ENCODE measurements at regions not wholly inside any gene's neighbourhood (a gene's known extent, or its start where the extent isn't known, plus 50 kb on each side); places are given as distances from the start of the nearest gene placed in this dataset.

- no peak for TF ChIP-seq CTCF (IDR thresholded peaks at IDR 0.05)
- Mint-ChIP-seq H3K27me3 (no peaks in the 10 kb centered on the region), H3K36me3 (ENCODE audit: low read depth) (no peaks in the 10 kb centered on the region), H3K27ac (no peak overlapping the region), H3K9me3 (peaks cover 24% of the 10 kb centered on the region), H3K4me1 (ENCODE audit: low read depth) (no peaks in the 10 kb centered on the region), H3K4me3 (no peak overlapping the region)
- no peaks in the 10 kb centered on the region for H3K36me3 ChIP-seq (ENCODE audit: insufficient read depth, low read length)
- intact Hi-C loops (cut with DNase I, micrococcal nuclease) = no loop called here
- H3K9me3 ChIP-seq (ENCODE audit: control insufficient read depth in 1 of 2, insufficient read depth in 1 of 2, low read length in 2 of 2) = peaks cover 0 to 3% of the 10 kb centered on the region in 2 experiments
- no peaks in the 10 kb centered on the region for H3K4me1 ChIP-seq (ENCODE audit: insufficient read depth, low read length)
- DNase-seq (no peak), ATAC-seq (ENCODE audit: poor library complexity) (no peak)
- no peaks in the 10 kb centered on the region for H3K27me3 ChIP-seq (ENCODE audit: control insufficient read depth in 1 of 2, insufficient read depth in 2 of 2, low read length in 2 of 2)
- POLR2A ChIA-PET = no interaction called here
- no peak overlapping the region for H3K27ac ChIP-seq (ENCODE audit: low read depth in 1 of 2, low read length in 2 of 2)
- H3K4me3 ChIP-seq (ENCODE audit: low read length) = no peak overlapping the region
- CTCF ChIA-PET = no interaction called here
Measured at GRCh38 chr2:81894451-81894990, 1590.0 kb upstream of the LRRTM1 start.

- Mint-ChIP-seq H3K27ac (no peak overlapping the region), H3K4me1 (ENCODE audit: low read depth) (no peaks in the 10 kb centered on the region), H3K9me3 (peaks cover 16% of the 10 kb centered on the region), H3K27me3 (no peaks in the 10 kb centered on the region), H3K36me3 (ENCODE audit: low read depth) (no peaks in the 10 kb centered on the region), H3K4me3 (no peak overlapping the region)
- no peak for DNase-seq
- ChIA-PET CTCF (no interaction called here), POLR2A (no interaction called here)
- ATAC-seq (ENCODE audit: poor library complexity) = no peak
- no peak for TF ChIP-seq CTCF (IDR thresholded peaks at IDR 0.05)
- no peaks in the 10 kb centered on the region for H3K36me3 ChIP-seq (ENCODE audit: insufficient read depth, low read length)
- no peak overlapping the region for H3K4me3 ChIP-seq (ENCODE audit: low read length)
- no peaks in the 10 kb centered on the region for H3K9me3 ChIP-seq (ENCODE audit: control insufficient read depth in 1 of 2, insufficient read depth in 1 of 2, low read length in 2 of 2)
- intact Hi-C loops (cut with DNase I, micrococcal nuclease) = no loop called here
- no peak overlapping the region for H3K27ac ChIP-seq (ENCODE audit: low read depth in 1 of 2, low read length in 2 of 2)
- no peaks in the 10 kb centered on the region for H3K4me1 ChIP-seq (ENCODE audit: insufficient read depth, low read length)
- no peaks in the 10 kb centered on the region for H3K27me3 ChIP-seq (ENCODE audit: control insufficient read depth in 1 of 2, insufficient read depth in 2 of 2, low read length in 2 of 2)
Measured at GRCh38 chr2:81876624-81877023, 1572.1 kb upstream of the LRRTM1 start.

- peaks cover 5% of the 10 kb centered on the region for H3K9me3 Mint-ChIP-seq
- no peak for DNase-seq
- H3K4me1 ChIP-seq (ENCODE audit: insufficient read depth, low read length) = no peaks in the 10 kb centered on the region
- no peak overlapping the region for H3K27ac ChIP-seq (ENCODE audit: low read depth in 1 of 2, low read length in 2 of 2)
- no peak for TF ChIP-seq CTCF (IDR thresholded peaks at IDR 0.05)
- H3K4me3 Mint-ChIP-seq = no peak overlapping the region
- H3K9me3 ChIP-seq (ENCODE audit: control insufficient read depth in 1 of 2, insufficient read depth in 1 of 2, low read length in 2 of 2) = peaks cover 0 to 7% of the 10 kb centered on the region in 2 experiments
- H3K4me1 Mint-ChIP-seq (ENCODE audit: low read depth) = no peaks in the 10 kb centered on the region
- no peak overlapping the region for H3K4me3 ChIP-seq (ENCODE audit: low read length)
- H3K27me3 Mint-ChIP-seq = no peaks in the 10 kb centered on the region
- no peak for ATAC-seq (ENCODE audit: poor library complexity)
- H3K36me3 ChIP-seq (ENCODE audit: insufficient read depth, low read length) = no peaks in the 10 kb centered on the region
- no peaks in the 10 kb centered on the region for H3K36me3 Mint-ChIP-seq (ENCODE audit: low read depth)
- H3K27ac Mint-ChIP-seq = no peak overlapping the region
- ChIA-PET CTCF (no interaction called here), POLR2A (no interaction called here)
- intact Hi-C loops (cut with DNase I, micrococcal nuclease) = no loop called here
- H3K27me3 ChIP-seq (ENCODE audit: control insufficient read depth in 1 of 2, insufficient read depth in 2 of 2, low read length in 2 of 2) = no peaks in the 10 kb centered on the region
Measured at GRCh38 chr2:81872006-81872405, 1567.5 kb upstream of the LRRTM1 start.
